ENCODE measurements at regions not wholly inside any gene's neighbourhood (a gene's known extent, or its start where the extent isn't known, plus 50 kb on each side); places are given as distances from the start of the nearest gene placed in this dataset.

DNA sequence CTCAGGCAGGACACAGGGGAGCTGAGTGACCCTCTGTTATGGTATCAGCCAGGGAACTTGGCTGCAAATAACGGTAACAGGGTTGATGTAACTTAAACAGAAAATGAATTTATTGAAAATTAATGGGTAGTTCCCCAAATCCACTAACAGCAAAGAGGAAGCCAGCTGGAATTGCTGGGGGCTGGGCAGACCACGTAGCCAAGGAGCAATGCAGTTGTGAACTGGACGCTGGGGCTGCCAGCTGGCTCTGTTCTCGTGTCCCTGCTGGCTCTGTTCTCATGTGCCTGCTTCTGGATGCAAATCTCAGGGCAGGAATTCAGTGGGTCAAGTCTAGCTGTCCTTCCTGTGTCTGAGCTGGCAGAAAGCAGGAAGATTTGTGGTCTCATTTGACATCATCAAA lies 1383.3 kb upstream of the TMEM132C start:
- TF ChIP-seq, protein P1, sequence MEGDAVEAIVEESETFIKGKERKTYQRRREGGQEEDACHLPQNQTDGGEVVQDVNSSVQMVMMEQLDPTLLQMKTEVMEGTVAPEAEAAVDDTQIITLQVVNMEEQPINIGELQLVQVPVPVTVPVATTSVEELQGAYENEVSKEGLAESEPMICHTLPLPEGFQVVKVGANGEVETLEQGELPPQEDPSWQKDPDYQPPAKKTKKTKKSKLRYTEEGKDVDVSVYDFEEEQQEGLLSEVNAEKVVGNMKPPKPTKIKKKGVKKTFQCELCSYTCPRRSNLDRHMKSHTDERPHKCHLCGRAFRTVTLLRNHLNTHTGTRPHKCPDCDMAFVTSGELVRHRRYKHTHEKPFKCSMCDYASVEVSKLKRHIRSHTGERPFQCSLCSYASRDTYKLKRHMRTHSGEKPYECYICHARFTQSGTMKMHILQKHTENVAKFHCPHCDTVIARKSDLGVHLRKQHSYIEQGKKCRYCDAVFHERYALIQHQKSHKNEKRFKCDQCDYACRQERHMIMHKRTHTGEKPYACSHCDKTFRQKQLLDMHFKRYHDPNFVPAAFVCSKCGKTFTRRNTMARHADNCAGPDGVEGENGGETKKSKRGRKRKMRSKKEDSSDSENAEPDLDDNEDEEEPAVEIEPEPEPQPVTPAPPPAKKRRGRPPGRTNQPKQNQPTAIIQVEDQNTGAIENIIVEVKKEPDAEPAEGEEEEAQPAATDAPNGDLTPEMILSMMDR (IDR thresholded peaks at IDR 0.05; ENCODE audit: low read length, missing control alignments), result no peak
- DNase-seq (ENCODE audit: low read depth), result no peak
- H3K4me3 ChIP-seq (replicated peaks; ENCODE audit: low read depth, low read length), result no peak overlapping the region

DNA sequence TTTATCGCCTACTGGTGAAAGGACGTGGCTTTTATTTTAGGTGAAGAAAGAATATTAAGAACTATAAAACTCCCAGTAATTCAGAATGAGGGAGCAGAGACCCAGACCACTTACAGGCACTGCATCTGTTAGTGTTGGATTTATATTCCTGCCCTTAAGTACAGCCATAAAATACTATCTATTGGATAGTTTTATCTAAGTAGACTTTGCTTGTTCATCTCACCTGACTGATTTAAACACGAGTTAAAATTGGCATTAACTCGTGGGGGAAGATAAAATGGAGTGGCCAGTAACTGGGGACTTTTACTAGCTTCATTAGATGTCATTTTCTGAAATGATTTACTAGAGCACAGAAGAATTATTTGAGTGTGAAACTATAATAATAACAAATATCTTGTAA lies 1377.5 kb upstream of the TMEM132C start:
- no peak for DNase-seq (ENCODE audit: low read depth)
- no peak overlapping the region for H3K4me3 ChIP-seq (replicated peaks; ENCODE audit: low read depth, low read length)
- TF ChIP-seq, protein P1 (IDR thresholded peaks at IDR 0.05; ENCODE audit: low read length, missing control alignments), result no peak

DNA sequence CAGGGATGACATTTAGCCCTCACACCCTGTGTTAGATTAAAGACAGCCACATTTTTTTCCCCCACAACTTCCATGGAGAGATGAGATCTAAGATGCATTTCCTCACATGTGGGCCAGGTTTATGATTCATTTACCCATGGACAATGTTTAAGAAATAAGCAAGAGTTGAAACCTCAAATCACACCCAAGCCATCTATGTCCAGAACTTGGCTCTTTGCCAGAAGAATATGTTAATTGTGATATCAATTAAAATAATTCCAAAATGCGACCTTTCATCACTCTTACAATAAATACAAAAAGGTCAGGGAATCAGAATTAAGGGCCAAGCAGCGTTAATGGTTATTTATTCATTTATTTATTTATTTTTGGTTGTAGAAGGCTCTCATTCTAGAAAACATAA lies 1376.9 kb upstream of the TMEM132C start:
- TF ChIP-seq, protein P1 (IDR thresholded peaks at IDR 0.05; ENCODE audit: low read length, missing control alignments), result no peak
- no peak overlapping the region for H3K4me3 ChIP-seq (replicated peaks; ENCODE audit: low read depth, low read length)
- DNase-seq (ENCODE audit: low read depth), result no peak

DNA sequence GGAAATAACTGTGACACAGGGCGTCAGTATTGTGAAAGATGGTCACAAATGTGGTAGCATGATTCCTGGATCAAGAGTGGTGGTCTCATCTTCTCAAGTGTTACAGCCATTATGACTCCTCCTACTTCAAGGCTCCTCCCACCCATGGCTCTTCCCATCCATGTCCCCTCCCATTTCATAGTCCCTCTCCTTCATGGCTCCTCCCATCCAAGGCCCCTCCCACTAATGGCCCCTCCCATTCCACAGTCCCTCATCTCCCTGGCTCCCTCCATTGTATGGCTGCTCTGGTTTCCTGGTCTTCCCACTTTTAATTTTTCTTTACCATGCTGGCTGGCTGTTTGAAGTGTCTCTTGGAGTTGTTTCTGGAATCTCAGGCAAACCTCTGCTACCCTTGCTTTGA lies 1375.2 kb upstream of the TMEM132C start:
- TF ChIP-seq, protein P1 (IDR thresholded peaks at IDR 0.05; ENCODE audit: low read length, missing control alignments), result no peak
- DNase-seq (ENCODE audit: low read depth), result no peak
- no peak overlapping the region for H3K4me3 ChIP-seq (replicated peaks; ENCODE audit: low read depth, low read length)

DNA sequence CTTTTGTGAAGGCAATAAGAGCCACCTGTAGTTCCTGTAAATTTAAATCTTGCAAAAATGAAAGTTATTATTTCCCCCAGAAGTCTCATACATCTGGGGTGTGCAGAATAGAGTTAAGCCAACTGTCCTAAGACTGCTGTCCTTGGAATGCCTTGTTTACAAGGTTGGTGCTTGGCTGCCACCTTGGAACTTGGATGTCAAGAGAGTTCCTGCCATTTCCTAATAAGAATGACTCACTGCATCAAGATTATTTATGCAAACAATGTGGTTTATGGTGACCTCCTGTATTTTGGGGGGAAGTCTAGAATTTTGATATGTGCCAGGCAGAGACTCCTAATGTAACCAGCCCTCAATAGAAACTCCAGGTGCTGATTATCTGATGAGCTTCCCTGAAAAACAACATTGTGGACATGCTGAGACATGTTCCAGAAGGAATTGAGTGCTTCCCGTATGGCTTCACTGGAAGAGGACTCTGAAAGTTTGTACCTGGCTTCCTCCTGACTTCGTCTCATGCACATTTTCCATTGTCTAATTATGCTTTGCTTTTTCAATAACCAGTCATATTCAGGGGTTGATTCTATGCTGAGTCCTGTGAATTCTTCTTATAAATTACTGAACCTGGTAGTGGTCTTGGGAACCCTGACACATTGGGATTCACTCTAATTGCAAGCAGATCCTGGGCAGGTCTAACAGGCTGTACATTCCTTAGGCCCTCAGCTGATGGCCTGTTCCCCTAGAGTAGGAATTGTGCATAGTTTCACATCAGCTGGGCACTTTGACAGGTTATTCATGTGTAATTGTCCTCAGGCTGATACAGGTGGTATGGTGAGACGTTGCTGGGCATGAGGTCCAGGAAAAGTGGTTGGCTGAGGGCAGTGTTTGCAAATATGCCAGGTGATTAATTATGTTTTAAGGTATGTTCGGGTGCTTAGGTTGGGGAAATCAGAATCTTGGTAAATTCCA lies 1370.7 kb upstream of the TMEM132C start:
- H3K4me3 ChIP-seq (replicated peaks; ENCODE audit: low read depth, low read length), result no peak overlapping the region
- no peak for DNase-seq (ENCODE audit: low read depth)
- TF ChIP-seq, protein P1 (IDR thresholded peaks at IDR 0.05; ENCODE audit: low read length, missing control alignments), result no peak

DNA sequence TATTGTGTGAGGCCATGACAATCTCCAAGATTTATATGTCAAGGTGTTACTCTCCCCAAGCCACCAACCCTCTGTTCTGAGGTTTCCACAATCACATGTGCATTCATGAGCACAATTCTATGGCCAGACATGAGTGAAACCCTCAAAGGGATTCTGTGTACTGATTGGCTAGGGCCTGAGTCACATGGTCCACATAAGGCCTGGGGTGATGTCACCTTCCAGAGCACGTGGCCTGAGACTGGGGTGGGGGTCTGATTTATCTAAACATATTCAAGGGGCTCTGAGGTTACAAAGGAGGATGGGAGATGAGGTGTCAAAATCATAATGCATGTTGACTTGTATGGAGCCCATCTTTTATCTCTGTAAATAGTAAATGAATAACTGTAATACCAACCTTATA lies 1369.9 kb upstream of the TMEM132C start:
- DNase-seq (ENCODE audit: low read depth), result no peak
- TF ChIP-seq, protein P1 (IDR thresholded peaks at IDR 0.05; ENCODE audit: low read length, missing control alignments), result no peak
- H3K4me3 ChIP-seq (replicated peaks; ENCODE audit: low read depth, low read length), result no peak overlapping the region

DNA sequence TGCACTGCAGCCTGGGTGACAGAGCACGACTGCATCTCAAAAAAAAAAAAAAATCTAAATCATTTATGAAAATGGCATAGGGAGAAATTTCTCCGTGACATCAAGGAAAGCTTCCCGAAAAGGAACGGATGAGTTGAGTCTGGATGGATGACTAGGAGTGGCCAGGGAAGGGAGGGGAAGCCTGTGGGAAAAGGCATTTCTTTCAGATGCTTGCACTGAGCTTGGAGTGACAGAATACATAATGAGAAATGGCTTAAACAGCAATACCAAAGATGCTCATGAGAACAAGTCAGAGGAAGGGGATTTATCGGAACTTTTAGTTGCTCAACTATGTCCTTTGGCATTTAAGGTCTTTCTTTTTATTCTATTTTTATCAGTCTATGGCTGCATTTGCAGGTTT lies 1369.2 kb upstream of the TMEM132C start:
- DNase-seq (ENCODE audit: low read depth), result no peak
- no peak overlapping the region for H3K4me3 ChIP-seq (replicated peaks; ENCODE audit: low read depth, low read length)
- TF ChIP-seq, protein P1 (IDR thresholded peaks at IDR 0.05; ENCODE audit: low read length, missing control alignments), result no peak

All from fibroblast of pulmonary artery (primary cell).